SH-SY5Y (cell line): ENCODE measurements at regions not wholly inside any gene's neighbourhood (a gene's known extent, or its start where the extent isn't known, plus 50 kb on each side); places are given as distances from the start of the nearest gene placed in this dataset.

Experiments used
- GATA2 ChIP-seq: IDR thresholded peaks from 2 replicates; pipeline ENCODE4 v1.6.1; 2011; ENCODE audit warnings: mild to moderate bottlenecking, low read depth, low read length
- GATA3 ChIP-seq: IDR thresholded peaks from 2 replicates; pipeline ENCODE4 v1.6.1; 2011; ENCODE audit warnings: low read depth, mild to moderate bottlenecking, low read length, moderate library complexity

GRCh38 chr14:41498959-41499358, 107.7 kb upstream of the LRFN5 start:
- TF ChIP-seq GATA3, result no peak
- no peak for TF ChIP-seq GATA2
